SK-N-SH treated with all-trans-retinoic acid at 6 μM for 48 hours (cell line): ENCODE measurements at regions not wholly inside any gene's neighbourhood (a gene's known extent, or its start where the extent isn't known, plus 50 kb on each side); places are given as distances from the start of the nearest gene placed in this dataset.

Source experiments
- ATAC-seq: fragments of 200-7000 bp; cut with Tn5 transposase; 3 replicates; pipeline ENCODE4 v1.9.1; 2020; ENCODE audit warnings: mild to moderate bottlenecking, moderate library complexity
- ARNTL ChIP-seq: fragments of 450-650 bp; formaldehyde crosslinking; IDR thresholded peaks from 2 replicates; pipeline ENCODE4 v1.5.0; 2020; ENCODE audit warnings: low read depth, mild to moderate bottlenecking, moderate library complexity, borderline replicate concordance
- BACH2 ChIP-seq: fragments of 250-450 bp; sonication (Bioruptor Pico); IDR thresholded peaks from 2 replicates; pipeline ENCODE4 v1.9.0; 2021; ENCODE audit warnings: mild to moderate bottlenecking, borderline replicate concordance
- CSDC2 ChIP-seq: fragments of 250-450 bp; sonication (Bioruptor Pico); IDR thresholded peaks from 2 replicates; pipeline ENCODE4 v1.5.0; 2020; ENCODE audit warnings: mild to moderate bottlenecking, moderate library complexity
- ESRRG ChIP-seq: fragments of 250-450 bp; sonication (Bioruptor Pico); IDR thresholded peaks from 2 replicates; pipeline ENCODE4 v1.6.1; 2021; ENCODE audit warnings: mild to moderate bottlenecking
- GLIS3 ChIP-seq: fragments of 250-450 bp; sonication (Bioruptor Pico); IDR thresholded peaks from 2 replicates; pipeline ENCODE4 v1.5.0; 2020; ENCODE audit warnings: mild to moderate bottlenecking, moderate library complexity
- ISL1 ChIP-seq: fragments of 250-450 bp; sonication (Bioruptor Pico); IDR thresholded peaks from 2 replicates; pipeline ENCODE4 v2.1.2; 2022; ENCODE audit warnings: mild to moderate bottlenecking, moderate library complexity
- OSR1 ChIP-seq: fragments of 250-450 bp; sonication (Bioruptor Pico); IDR thresholded peaks from 2 replicates; pipeline ENCODE4 v1.8.0; 2022; ENCODE audit warnings: moderate library complexity, mild to moderate bottlenecking, inconsistent platforms
- PPARA ChIP-seq: fragments of 250-450 bp; sonication (Bioruptor Pico); IDR thresholded peaks from 2 replicates; pipeline ENCODE4 v1.5.0; 2020; ENCODE audit warnings: mild to moderate bottlenecking, borderline replicate concordance
- RARB ChIP-seq: fragments of 250-450 bp; sonication (Bioruptor Pico); IDR thresholded peaks from 2 replicates; pipeline ENCODE4 v1.8.0; 2021; ENCODE audit warnings: mild to moderate bottlenecking, moderate library complexity
- SNAI2 ChIP-seq: fragments of 250-450 bp; sonication (Bioruptor Pico); IDR thresholded peaks from 2 replicates; pipeline ENCODE4 v1.5.0; 2020; ENCODE audit warnings: mild to moderate bottlenecking, moderate library complexity
- TCF4 ChIP-seq: fragments of 250-450 bp; sonication (Bioruptor Pico); IDR thresholded peaks from 2 replicates; pipeline ENCODE4 v1.8.0; 2021; ENCODE audit warnings: mild to moderate bottlenecking, moderate library complexity, borderline replicate concordance
- TOX ChIP-seq: fragments of 250-450 bp; sonication (Bioruptor Pico); IDR thresholded peaks from 2 replicates; pipeline ENCODE4 v1.8.0; 2021; ENCODE audit warnings: mild to moderate bottlenecking, moderate library complexity, borderline replicate concordance
- ZC3H10 ChIP-seq: fragments of 250-450 bp; sonication (Bioruptor Pico); IDR thresholded peaks from 2 replicates; pipeline ENCODE4 v1.5.1; 2021; ENCODE audit warnings: mild to moderate bottlenecking, moderate library complexity
- ZFP3 ChIP-seq: fragments of 250-450 bp; sonication (Bioruptor Pico); IDR thresholded peaks from 2 replicates; pipeline ENCODE4 v1.5.0; 2020; ENCODE audit warnings: mild to moderate bottlenecking, moderate library complexity
- ZFP30 ChIP-seq: fragments of 450-650 bp; formaldehyde crosslinking; IDR thresholded peaks from 2 replicates; pipeline ENCODE4 v1.5.0; 2022; ENCODE audit warnings: mild to moderate bottlenecking, moderate library complexity
- ZNF70 ChIP-seq: fragments of 450-650 bp; formaldehyde crosslinking; IDR thresholded peaks from 2 replicates; pipeline ENCODE4 v1.5.0; 2020; ENCODE audit warnings: mild to moderate bottlenecking, moderate library complexity
- ZNF8 ChIP-seq: fragments of 450-650 bp; formaldehyde crosslinking; IDR thresholded peaks from 2 replicates; pipeline ENCODE4 v1.5.0; 2020; ENCODE audit warnings: mild to moderate bottlenecking, moderate library complexity
- TF ChIP-seq, protein P1 (sequence below): fragments of 250-450 bp; sonication (Bioruptor Pico); IDR thresholded peaks from 2 replicates; pipeline ENCODE4 v1.8.0; 2020; ENCODE audit warnings: mild to moderate bottlenecking, moderate library complexity, borderline replicate concordance
- TF ChIP-seq, protein P2 (sequence below): fragments of 250-450 bp; sonication (Bioruptor Pico); IDR thresholded peaks from 2 replicates; pipeline ENCODE4 v1.5.0; 2020; ENCODE audit warnings: mild to moderate bottlenecking, moderate library complexity
- TF ChIP-seq, protein P3 (sequence below): fragments of 250-450 bp; sonication (Bioruptor Pico); IDR thresholded peaks from 2 replicates; pipeline ENCODE4 v1.8.0; 2021; ENCODE audit warnings: low read depth, mild to moderate bottlenecking, moderate library complexity, borderline replicate concordance
- TF ChIP-seq, protein P4 (sequence below): fragments of 250-450 bp; sonication (Bioruptor Pico); IDR thresholded peaks from 2 replicates; pipeline ENCODE4 v1.5.1; 2020; ENCODE audit warnings: low read depth, mild to moderate bottlenecking, moderate library complexity
- TF ChIP-seq, protein P5 (sequence below): fragments of 250-450 bp; sonication (Bioruptor Pico); IDR thresholded peaks from 2 replicates; pipeline ENCODE4 v1.5.1; 2021; ENCODE audit warnings: mild to moderate bottlenecking, moderate library complexity

DNA sequence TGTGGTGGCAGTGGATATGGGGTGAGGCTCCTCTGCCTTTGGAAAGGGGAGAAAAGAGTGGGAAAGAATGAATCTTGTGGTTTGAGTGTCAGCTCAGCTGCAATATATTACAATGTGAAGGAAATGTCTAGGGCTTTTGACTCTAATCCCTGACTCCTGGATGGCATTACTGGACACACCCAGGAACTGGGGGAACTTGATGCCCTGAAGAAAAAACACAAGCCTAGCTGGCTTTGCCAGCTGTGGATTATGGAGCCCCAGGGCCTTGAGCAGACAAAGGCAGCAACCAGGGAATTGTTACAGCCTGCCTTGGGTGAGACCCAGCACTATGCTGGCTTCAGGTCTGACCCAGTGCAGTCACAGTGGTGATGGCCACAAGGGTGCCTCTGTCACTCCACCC lies 57.1 kb upstream of the CYSLTR1 start:
- ATAC-seq = no peak
- TF ChIP-seq, protein P1, sequence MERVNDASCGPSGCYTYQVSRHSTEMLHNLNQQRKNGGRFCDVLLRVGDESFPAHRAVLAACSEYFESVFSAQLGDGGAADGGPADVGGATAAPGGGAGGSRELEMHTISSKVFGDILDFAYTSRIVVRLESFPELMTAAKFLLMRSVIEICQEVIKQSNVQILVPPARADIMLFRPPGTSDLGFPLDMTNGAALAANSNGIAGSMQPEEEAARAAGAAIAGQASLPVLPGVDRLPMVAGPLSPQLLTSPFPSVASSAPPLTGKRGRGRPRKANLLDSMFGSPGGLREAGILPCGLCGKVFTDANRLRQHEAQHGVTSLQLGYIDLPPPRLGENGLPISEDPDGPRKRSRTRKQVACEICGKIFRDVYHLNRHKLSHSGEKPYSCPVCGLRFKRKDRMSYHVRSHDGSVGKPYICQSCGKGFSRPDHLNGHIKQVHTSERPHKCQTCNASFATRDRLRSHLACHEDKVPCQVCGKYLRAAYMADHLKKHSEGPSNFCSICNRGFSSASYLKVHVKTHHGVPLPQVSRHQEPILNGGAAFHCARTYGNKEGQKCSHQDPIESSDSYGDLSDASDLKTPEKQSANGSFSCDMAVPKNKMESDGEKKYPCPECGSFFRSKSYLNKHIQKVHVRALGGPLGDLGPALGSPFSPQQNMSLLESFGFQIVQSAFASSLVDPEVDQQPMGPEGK (CRISPR knock-in tag) = no peak
- no peak for TF ChIP-seq ESRRG
- no peak for TF ChIP-seq RARB (CRISPR knock-in tag)
- no peak for TF ChIP-seq ZC3H10
- TF ChIP-seq PPARA (CRISPR knock-in tag) = no peak
- TF ChIP-seq SNAI2 (CRISPR knock-in tag) = no peak
- TF ChIP-seq CSDC2 (CRISPR knock-in tag) = no peak
- TF ChIP-seq BACH2 (CRISPR knock-in tag) = no peak
- no peak for TF ChIP-seq ZNF70 (CRISPR knock-in tag)
- TF ChIP-seq TOX (CRISPR knock-in tag) = no peak
- no peak for TF ChIP-seq GLIS3 (CRISPR knock-in tag)
- no peak for TF ChIP-seq OSR1 (CRISPR knock-in tag)

DNA sequence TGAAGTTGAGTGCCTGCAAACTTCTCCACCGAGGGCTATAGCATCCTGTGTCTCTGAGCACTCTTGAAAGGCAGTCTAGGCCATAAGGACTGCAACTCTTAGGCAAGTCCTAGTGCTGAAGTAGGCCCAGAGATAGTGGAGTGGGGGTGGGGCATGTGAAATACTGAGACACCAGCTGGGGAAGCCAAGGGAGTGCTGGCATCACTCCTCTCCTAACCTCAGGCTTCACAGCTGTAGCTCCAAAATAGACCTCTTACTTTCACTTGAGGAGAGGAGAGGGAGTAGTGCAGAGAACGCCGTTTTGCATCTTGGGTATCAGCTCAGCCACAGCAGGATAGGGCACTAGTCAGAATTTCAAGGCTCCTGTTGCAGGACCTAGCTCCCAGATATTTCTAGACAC lies 56.2 kb upstream of the CYSLTR1 start:
- no peak for TF ChIP-seq ESRRG
- TF ChIP-seq ZC3H10 = no peak
- TF ChIP-seq PPARA (CRISPR knock-in tag) = no peak
- no peak for TF ChIP-seq OSR1 (CRISPR knock-in tag)
- TF ChIP-seq, protein P2, sequence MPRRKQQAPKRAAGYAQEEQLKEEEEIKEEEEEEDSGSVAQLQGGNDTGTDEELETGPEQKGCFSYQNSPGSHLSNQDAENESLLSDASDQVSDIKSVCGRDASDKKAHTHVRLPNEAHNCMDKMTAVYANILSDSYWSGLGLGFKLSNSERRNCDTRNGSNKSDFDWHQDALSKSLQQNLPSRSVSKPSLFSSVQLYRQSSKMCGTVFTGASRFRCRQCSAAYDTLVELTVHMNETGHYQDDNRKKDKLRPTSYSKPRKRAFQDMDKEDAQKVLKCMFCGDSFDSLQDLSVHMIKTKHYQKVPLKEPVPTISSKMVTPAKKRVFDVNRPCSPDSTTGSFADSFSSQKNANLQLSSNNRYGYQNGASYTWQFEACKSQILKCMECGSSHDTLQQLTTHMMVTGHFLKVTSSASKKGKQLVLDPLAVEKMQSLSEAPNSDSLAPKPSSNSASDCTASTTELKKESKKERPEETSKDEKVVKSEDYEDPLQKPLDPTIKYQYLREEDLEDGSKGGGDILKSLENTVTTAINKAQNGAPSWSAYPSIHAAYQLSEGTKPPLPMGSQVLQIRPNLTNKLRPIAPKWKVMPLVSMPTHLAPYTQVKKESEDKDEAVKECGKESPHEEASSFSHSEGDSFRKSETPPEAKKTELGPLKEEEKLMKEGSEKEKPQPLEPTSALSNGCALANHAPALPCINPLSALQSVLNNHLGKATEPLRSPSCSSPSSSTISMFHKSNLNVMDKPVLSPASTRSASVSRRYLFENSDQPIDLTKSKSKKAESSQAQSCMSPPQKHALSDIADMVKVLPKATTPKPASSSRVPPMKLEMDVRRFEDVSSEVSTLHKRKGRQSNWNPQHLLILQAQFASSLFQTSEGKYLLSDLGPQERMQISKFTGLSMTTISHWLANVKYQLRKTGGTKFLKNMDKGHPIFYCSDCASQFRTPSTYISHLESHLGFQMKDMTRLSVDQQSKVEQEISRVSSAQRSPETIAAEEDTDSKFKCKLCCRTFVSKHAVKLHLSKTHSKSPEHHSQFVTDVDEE (CRISPR knock-in tag) = no peak
- TF ChIP-seq ZNF70 (CRISPR knock-in tag) = no peak
- no peak for TF ChIP-seq ZFP3 (CRISPR knock-in tag)
- no peak for TF ChIP-seq ARNTL (CRISPR knock-in tag)
- TF ChIP-seq ZNF8 (CRISPR knock-in tag) = no peak
- TF ChIP-seq, protein P1 (CRISPR knock-in tag) = no peak
- TF ChIP-seq TOX (CRISPR knock-in tag) = no peak
- no peak for TF ChIP-seq GLIS3 (CRISPR knock-in tag)
- no peak for TF ChIP-seq CSDC2 (CRISPR knock-in tag)
- no peak for TF ChIP-seq ZFP30
- TF ChIP-seq RARB (CRISPR knock-in tag) = no peak
- TF ChIP-seq, protein P3, sequence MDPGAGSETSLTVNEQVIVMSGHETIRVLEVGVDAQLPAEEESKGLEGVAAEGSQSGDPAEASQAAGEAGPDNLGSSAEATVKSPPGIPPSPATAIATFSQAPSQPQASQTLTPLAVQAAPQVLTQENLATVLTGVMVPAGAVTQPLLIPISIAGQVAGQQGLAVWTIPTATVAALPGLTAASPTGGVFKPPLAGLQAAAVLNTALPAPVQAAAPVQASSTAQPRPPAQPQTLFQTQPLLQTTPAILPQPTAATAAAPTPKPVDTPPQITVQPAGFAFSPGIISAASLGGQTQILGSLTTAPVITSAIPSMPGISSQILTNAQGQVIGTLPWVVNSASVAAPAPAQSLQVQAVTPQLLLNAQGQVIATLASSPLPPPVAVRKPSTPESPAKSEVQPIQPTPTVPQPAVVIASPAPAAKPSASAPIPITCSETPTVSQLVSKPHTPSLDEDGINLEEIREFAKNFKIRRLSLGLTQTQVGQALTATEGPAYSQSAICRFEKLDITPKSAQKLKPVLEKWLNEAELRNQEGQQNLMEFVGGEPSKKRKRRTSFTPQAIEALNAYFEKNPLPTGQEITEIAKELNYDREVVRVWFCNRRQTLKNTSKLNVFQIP (CRISPR knock-in tag) = no peak
- TF ChIP-seq, protein P4, sequence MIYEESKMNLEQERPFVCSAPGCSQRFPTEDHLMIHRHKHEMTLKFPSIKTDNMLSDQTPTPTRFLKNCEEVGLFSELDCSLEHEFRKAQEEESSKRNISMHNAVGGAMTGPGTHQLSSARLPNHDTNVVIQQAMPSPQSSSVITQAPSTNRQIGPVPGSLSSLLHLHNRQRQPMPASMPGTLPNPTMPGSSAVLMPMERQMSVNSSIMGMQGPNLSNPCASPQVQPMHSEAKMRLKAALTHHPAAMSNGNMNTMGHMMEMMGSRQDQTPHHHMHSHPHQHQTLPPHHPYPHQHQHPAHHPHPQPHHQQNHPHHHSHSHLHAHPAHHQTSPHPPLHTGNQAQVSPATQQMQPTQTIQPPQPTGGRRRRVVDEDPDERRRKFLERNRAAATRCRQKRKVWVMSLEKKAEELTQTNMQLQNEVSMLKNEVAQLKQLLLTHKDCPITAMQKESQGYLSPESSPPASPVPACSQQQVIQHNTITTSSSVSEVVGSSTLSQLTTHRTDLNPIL (CRISPR knock-in tag) = no peak
- no peak for TF ChIP-seq ISL1 (CRISPR knock-in tag)
- TF ChIP-seq BACH2 (CRISPR knock-in tag) = no peak
- TF ChIP-seq, all 23 proteins: peak for 0
- no peak for ATAC-seq

DNA sequence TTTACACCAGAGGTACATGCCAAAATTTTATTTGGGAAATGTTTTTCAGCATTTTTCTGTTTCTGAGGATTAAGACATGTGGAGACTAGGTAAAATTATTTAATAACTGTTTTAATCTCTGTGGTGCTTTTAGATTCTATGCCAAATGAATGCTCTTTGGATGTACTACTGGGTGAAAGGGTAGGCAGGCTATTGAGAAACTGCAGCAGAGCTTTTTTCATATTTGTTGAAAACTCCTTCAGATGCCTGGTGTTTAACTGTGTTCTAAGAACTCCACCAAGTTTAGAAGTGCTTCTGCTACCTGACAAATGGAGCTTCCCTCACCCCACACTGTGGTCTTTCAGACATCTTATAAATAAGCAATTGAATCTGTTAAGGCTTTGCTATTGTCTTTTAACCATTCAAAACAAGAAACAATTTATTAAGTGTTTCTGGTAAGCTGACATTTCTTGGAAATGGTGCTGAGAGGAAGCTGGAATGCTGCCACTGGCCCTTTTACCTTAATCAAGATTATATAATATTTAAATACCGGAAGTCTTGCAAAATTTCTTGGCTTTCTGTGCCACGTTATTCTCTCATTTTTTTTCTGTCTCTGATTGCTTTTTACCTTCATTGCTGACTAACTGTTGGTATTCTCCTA lies 51.2 kb upstream of the CYSLTR1 start:
- ATAC-seq = no peak
- TF ChIP-seq ZC3H10 = no peak
- TF ChIP-seq RARB (CRISPR knock-in tag) = no peak
- no peak for TF ChIP-seq SNAI2 (CRISPR knock-in tag)
- no peak for TF ChIP-seq TCF4
- TF ChIP-seq CSDC2 (CRISPR knock-in tag) = no peak
- no peak for TF ChIP-seq ZFP3 (CRISPR knock-in tag)
- no peak for TF ChIP-seq ISL1 (CRISPR knock-in tag)
- TF ChIP-seq, protein P5, sequence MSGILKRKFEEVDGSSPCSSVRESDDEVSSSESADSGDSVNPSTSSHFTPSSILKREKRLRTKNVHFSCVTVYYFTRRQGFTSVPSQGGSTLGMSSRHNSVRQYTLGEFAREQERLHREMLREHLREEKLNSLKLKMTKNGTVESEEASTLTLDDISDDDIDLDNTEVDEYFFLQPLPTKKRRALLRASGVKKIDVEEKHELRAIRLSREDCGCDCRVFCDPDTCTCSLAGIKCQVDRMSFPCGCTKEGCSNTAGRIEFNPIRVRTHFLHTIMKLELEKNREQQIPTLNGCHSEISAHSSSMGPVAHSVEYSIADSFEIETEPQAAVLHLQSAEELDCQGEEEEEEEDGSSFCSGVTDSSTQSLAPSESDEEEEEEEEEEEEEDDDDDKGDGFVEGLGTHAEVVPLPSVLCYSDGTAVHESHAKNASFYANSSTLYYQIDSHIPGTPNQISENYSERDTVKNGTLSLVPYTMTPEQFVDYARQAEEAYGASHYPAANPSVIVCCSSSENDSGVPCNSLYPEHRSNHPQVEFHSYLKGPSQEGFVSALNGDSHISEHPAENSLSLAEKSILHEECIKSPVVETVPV (CRISPR knock-in tag) = no peak
- TF ChIP-seq ZNF70 (CRISPR knock-in tag) = no peak
- TF ChIP-seq ZFP30 = no peak
- TF ChIP-seq PPARA (CRISPR knock-in tag) = no peak
- TF ChIP-seq, protein P2 (CRISPR knock-in tag) = no peak
- no peak for TF ChIP-seq ARNTL (CRISPR knock-in tag)
